Kidney epithelial cell (primary cell): ENCODE measurements at regions not wholly inside any gene's neighbourhood (a gene's known extent, or its start where the extent isn't known, plus 50 kb on each side); places are given as distances from the start of the nearest gene placed in this dataset.

ENCODE experiments used
- DNase-seq: peaks from one replicate; pipeline ENCODE4 v3.0.0-alpha.2; 2010; ENCODE audit warnings: low read depth
- H3K27me3 ChIP-seq: 2 replicates; pipeline ENCODE4 v1.6.0; 2011; ENCODE audit warnings: low read length; ENCODE audit not compliant: control insufficient read depth, insufficient read depth
- H3K36me3 ChIP-seq: 2 replicates; pipeline ENCODE4 v1.5.1; 2011; ENCODE audit warnings: low read length; ENCODE audit not compliant: control insufficient read depth, insufficient read depth
- H3K4me3 ChIP-seq: 2 replicates; pipeline ENCODE4 v1.5.1; 2011; ENCODE audit warnings: low read depth, mild to moderate bottlenecking, control low read depth, low read length
- CTCF ChIP-seq: IDR thresholded peaks from 2 replicates; pipeline ENCODE4 v1.5.1; 2011; ENCODE audit warnings: mild to moderate bottlenecking, moderate library complexity, low read length, control low read depth, inconsistent platforms; ENCODE audit not compliant: insufficient read depth, poor library complexity, severe bottlenecking

GRCh38 chr10:2143213-2143835 lies 406.0 kb upstream of the ADARB2 start:
- Histone ChIP-seq H3K4me3 (no peak overlapping the region), H3K27me3 (no peaks in the 10 kb centered on the region), H3K36me3 (no peaks in the 10 kb centered on the region)
- TF ChIP-seq CTCF = no peak
- DNase-seq = no peak

- DNase-seq = no peak
- Histone ChIP-seq H3K27me3 (no peaks in the 10 kb centered on the region), H3K36me3 (no peaks in the 10 kb centered on the region), H3K4me3 (no peak overlapping the region)
- TF ChIP-seq CTCF = no peak
These were observed 402.4 kb upstream of the ADARB2 start for GRCh38 chr10:2139746-2140145.

- no peaks in the 10 kb centered on the region for H3K36me3 ChIP-seq
- TF ChIP-seq CTCF = peak; percentile 70
- no peak overlapping the region for H3K4me3 ChIP-seq
These were observed 400.3 kb upstream of the ADARB2 start for GRCh38 chr10:2137549-2138174.

GRCh38 chr10:2130705-2131305 lies 393.5 kb upstream of the ADARB2 start:
- no peak for DNase-seq
- no peak for TF ChIP-seq CTCF
- H3K36me3 ChIP-seq = no peaks in the 10 kb centered on the region
- no peaks in the 10 kb centered on the region for H3K27me3 ChIP-seq
- H3K4me3 ChIP-seq = no peak overlapping the region

More at GRCh38 chr10:2137549-2138174, 400.3 kb upstream of the ADARB2 start:
- no peak for DNase-seq
- H3K27me3 ChIP-seq = no peaks in the 10 kb centered on the region

- Histone ChIP-seq H3K36me3 (no peaks in the 10 kb centered on the region), H3K27me3 (no peaks in the 10 kb centered on the region), H3K4me3 (no peak overlapping the region)
- DNase-seq = no peak
- TF ChIP-seq CTCF = no peak
These were observed 391.7 kb upstream of the ADARB2 start for GRCh38 chr10:2128991-2129390.
